Spinal cord (tissue), 9 donors: ENCODE measurements at regions not wholly inside any gene's neighbourhood (a gene's known extent, or its start where the extent isn't known, plus 50 kb on each side); places are given as distances from the start of the nearest gene placed in this dataset.

ENCODE experiments used
- DNase-seq, 6 donors: peaks; one replicate each; pipeline versions ENCODE4 v3.0.0 to v3.0.0-alpha.2; 2013 to 2015; ENCODE audit warnings: low spot score in 6 of 6, low read depth in 4 of 6
- H3K27ac ChIP-seq: one replicate; pipeline ENCODE4 v1.5.1; 2013; ENCODE audit warnings: low read depth, low read length, control low read depth
- H3K27me3 ChIP-seq: one replicate; pipeline ENCODE4 v1.6.1; 2013; ENCODE audit warnings: low read length; ENCODE audit not compliant: control insufficient read depth, insufficient read depth
- H3K36me3 ChIP-seq: one replicate; pipeline ENCODE4 v1.6.1; 2013; ENCODE audit warnings: low read length; ENCODE audit not compliant: control insufficient read depth, insufficient read depth
- H3K4me1 ChIP-seq: one replicate; pipeline ENCODE4 v1.6.1; 2013; ENCODE audit warnings: low read length; ENCODE audit not compliant: control insufficient read depth, insufficient read depth
- H3K4me3 ChIP-seq: one replicate; pipeline ENCODE4 v1.5.1; 2013; ENCODE audit warnings: low read depth, low read length, control low read depth
- H3K9me3 ChIP-seq: one replicate; pipeline ENCODE4 v1.6.1; 2013; ENCODE audit warnings: low read length; ENCODE audit not compliant: control insufficient read depth, insufficient read depth
- WGBS: methylation state at CpG from one replicate; pipeline ENCODE4 v1.1.5; 2013; ENCODE audit warnings: missing lambda C conversion rate; ENCODE audit not compliant: insufficient coverage; 5-methylcytosine and 5-hydroxymethylcytosine counted together
- donor health status: healthy.

DNA sequence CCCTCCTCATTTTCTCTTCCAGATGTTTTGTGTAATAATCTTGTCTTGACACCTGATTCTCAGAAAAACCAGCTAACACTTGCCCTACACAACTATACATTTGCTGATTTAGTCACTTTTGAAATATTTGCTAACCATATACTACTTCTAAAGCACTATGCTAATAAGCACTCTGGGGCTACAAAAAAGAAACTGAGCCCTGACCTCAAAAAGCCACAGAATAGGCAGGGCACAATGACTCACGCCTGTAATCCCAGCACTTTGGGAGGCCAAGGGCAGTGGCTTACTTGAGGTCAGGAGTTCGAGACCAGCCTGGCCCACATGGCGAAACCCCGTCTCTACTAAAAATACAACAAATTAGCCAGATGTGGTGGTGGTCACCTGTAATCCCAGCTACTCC is 266.0 kb downstream of the RAD51AP2 start:
- H3K4me1 ChIP-seq, result no peaks in the 10 kb centered on the region
- no peaks in the 10 kb centered on the region for H3K27me3 ChIP-seq
- DNase-seq, result no peak
- H3K36me3 ChIP-seq, result no peaks in the 10 kb centered on the region
- 95% methylated on average over 4 of the region's 4 CpGs for WGBS
- no peak overlapping the region for H3K27ac ChIP-seq
- no peaks in the 10 kb centered on the region for H3K9me3 ChIP-seq
- no peak overlapping the region for H3K4me3 ChIP-seq

DNA sequence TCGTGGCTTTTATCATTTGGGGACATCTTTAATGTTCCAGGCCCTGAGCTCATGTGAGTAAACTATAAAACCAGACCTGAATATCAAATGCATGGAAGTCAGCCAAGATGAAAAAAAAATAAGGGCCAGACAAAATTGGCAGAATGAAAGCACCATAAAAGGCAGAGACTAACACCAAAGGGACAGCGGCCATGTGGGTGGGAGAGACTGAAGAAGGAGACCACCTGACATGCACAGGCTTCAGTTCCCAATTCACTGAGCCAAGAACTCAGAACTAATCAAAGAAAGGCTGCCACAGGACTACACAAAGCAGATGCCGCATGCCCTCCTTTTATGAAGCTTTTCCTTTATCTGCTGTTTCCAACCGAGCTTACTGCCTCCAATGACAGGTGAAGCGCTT is 267.1 kb downstream of the RAD51AP2 start:
- Histone ChIP-seq H3K27ac (no peak overlapping the region), H3K27me3 (no peaks in the 10 kb centered on the region), H3K4me1 (no peaks in the 10 kb centered on the region), H3K4me3 (no peak overlapping the region), H3K9me3 (no peaks in the 10 kb centered on the region), H3K36me3 (no peaks in the 10 kb centered on the region)
- 53% methylated on average over 4 of the region's 5 CpGs for WGBS
- DNase-seq, result peak in 2 of 6 donors; percentile 27 to 52

DNA sequence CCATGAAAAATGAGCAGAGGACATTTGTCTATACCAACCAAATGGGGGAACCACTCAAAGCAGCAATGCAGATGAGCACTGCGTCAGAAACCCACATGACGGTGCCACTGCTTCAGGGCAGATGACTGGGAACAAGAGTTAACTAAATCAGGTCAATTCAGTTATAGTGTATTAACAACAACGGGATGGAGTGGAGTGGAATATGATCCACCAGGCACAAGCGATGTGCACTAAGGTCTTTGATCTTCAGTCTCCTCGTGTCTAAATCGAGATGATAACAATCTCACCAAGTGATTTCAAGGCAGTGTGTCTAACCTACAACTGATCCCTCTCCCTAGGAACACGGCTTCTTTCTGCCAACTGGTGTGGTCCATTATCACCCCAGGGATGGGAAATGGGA is 269.0 kb downstream of the RAD51AP2 start:
- 100% methylated on average over 4 of the region's 7 CpGs for WGBS
- H3K4me3 ChIP-seq, result no peak overlapping the region
- no peaks in the 10 kb centered on the region for H3K27me3 ChIP-seq
- H3K27ac ChIP-seq, result no peak overlapping the region
- H3K36me3 ChIP-seq, result no peaks in the 10 kb centered on the region
- H3K4me1 ChIP-seq, result no peaks in the 10 kb centered on the region
- no peak for DNase-seq
- no peaks in the 10 kb centered on the region for H3K9me3 ChIP-seq

DNA sequence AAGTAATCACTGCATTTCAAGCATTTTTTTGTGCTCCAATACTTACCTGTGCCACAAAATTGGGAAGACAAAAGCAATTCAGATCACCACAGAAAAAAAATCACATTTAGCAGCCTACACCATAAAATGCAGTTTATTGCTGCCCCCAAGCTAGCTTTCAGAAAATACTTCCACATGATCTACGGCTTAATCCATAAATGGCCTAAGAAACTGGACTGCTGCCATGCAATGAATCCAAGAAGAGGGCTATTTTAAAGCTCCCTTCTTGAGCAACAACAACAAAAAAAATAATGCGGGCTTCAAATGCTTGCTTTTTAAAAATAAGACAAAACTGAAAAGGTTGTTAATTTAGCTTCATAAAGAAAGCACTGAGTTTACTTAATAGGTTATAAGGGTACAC is 272.3 kb downstream of the RAD51AP2 start:
- H3K9me3 ChIP-seq, result no peaks in the 10 kb centered on the region
- WGBS, result no CpG with 5 or more reads among the region's 2 CpGs
- H3K36me3 ChIP-seq, result no peaks in the 10 kb centered on the region
- H3K27me3 ChIP-seq, result no peaks in the 10 kb centered on the region
- no peaks in the 10 kb centered on the region for H3K4me1 ChIP-seq
- peak in 3 of 6 donors; percentile 20 to 78 (median 40) for DNase-seq
- no peak overlapping the region for H3K4me3 ChIP-seq
- H3K27ac ChIP-seq, result no peak overlapping the region

DNA sequence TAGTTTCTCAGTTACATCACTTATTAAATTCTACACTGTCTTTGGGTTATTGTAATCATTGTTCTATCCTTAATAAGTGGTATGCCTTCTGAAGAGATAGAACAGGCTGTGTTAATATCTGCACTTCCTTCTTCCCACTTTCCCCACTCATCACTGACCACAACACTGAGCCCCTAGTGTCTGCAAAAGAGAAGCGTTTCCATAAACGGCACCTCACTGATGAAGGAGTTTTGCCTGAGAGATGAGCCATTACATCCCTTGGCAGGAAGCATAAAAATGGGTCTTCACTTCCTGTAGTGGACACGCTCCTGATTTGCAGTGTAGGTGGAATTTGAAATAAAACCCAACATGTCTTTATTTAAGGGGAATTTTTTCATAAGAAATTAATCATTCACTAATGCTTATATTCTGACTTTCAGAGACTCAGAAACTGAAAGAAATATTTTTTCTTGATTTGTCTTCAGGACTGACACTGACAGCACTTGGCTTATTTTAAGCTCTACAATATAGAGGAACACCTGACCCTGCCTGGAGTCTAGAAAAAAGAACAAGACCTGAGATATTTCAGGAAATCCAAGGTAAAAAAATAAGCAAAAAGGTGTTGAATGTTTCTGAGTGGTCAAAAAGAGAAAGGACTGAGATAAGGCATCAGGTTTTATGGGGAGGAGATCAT is 275.3 kb downstream of the RAD51AP2 start:
- no peaks in the 10 kb centered on the region for H3K36me3 ChIP-seq
- H3K4me3 ChIP-seq, result no peak overlapping the region
- no peaks in the 10 kb centered on the region for H3K9me3 ChIP-seq
- H3K27me3 ChIP-seq, result no peaks in the 10 kb centered on the region
- no peak for DNase-seq
- H3K27ac ChIP-seq, result no peak overlapping the region
- no peaks in the 10 kb centered on the region for H3K4me1 ChIP-seq
- WGBS, result no CpG with 5 or more reads among the region's 3 CpGs

DNA sequence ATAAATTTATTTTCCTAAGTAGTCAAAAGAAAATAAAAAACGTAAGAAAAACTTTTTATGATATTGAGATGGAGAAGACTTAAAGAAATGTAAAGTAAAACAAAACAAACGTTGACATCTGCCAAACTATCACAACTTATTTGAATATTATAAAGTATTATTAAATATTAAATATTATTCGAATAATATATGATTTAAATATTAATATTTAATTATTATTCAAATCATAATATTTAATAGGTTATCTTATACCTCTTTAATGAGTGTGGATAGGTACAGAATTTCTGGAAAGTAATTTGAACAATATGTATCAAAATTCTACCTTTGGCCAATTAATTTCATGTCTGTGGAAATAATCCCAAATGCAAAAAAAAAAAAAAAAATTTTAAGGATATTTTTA is 278.7 kb downstream of the RAD51AP2 start:
- no peaks in the 10 kb centered on the region for H3K36me3 ChIP-seq
- H3K4me1 ChIP-seq, result no peaks in the 10 kb centered on the region
- no peak overlapping the region for H3K4me3 ChIP-seq
- H3K27me3 ChIP-seq, result no peaks in the 10 kb centered on the region
- no peak for DNase-seq
- no peak overlapping the region for H3K27ac ChIP-seq
- no CpG with 5 or more reads among the region's 3 CpGs for WGBS
- no peaks in the 10 kb centered on the region for H3K9me3 ChIP-seq

DNA sequence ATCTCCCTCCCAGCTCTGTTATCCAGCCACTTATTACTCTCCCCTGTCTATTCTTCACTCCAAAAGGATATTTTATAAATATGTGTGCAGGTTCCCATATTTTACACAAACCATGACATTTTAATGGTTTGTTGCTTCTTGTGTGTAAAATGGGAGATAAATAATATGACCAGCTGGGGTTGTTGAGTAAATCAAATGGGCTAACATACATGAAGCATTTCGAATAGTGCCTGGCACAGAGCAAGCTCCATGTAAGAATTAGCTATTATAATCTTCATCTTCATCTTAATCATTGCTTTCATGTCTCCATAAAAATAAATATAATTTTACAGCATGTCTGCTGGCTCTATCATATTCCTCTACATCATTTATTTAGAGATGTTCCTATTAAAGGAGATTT is 283.1 kb downstream of the RAD51AP2 start:
- Histone ChIP-seq H3K4me1 (no peaks in the 10 kb centered on the region), H3K27ac (no peak overlapping the region), H3K4me3 (no peak overlapping the region), H3K9me3 (no peaks in the 10 kb centered on the region), H3K27me3 (no peaks in the 10 kb centered on the region), H3K36me3 (no peaks in the 10 kb centered on the region)
- DNase-seq, result no peak
- no CpG with 5 or more reads among the region's 1 CpG for WGBS

DNA sequence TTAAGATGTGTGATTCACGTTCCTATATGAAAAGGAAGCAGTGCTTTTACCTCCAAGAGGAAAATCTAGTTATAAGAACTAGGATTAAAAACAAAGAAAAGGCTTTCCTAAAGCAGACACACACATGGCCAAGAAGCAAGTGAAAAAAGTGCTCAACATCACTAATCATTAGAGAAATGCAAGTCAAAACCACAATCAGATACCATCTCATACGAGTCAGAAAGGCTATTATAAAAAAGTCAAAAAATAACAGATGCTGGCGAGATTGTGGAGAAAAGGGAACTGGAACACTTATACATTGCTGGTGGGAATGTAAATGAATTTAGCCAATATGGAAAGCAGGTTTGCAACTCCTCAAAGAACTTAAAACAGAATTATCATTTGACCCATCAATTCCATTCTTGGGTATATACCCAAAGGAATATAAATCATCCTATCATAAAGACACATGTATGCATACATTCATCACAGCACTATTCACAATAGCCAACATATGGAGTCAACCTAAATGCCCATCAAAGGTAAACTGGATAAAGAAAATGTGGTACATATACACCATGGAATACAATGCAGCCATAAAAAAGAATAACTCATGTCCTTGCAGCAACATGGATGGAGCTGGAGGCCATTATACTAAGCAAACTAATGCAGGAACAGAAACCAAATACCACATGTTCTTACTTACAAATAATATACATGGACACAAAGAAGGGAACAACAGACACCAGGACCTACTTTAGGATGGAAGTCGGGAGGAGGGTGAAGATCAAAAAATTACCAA is 285.3 kb downstream of the RAD51AP2 start:
- no peak overlapping the region for H3K27ac ChIP-seq
- no CpG with 5 or more reads among the region's 4 CpGs for WGBS
- H3K4me3 ChIP-seq, result no peak overlapping the region
- DNase-seq, result no peak
- no peaks in the 10 kb centered on the region for H3K4me1 ChIP-seq
- H3K9me3 ChIP-seq, result no peaks in the 10 kb centered on the region
- no peaks in the 10 kb centered on the region for H3K36me3 ChIP-seq
- H3K27me3 ChIP-seq, result no peaks in the 10 kb centered on the region

DNA sequence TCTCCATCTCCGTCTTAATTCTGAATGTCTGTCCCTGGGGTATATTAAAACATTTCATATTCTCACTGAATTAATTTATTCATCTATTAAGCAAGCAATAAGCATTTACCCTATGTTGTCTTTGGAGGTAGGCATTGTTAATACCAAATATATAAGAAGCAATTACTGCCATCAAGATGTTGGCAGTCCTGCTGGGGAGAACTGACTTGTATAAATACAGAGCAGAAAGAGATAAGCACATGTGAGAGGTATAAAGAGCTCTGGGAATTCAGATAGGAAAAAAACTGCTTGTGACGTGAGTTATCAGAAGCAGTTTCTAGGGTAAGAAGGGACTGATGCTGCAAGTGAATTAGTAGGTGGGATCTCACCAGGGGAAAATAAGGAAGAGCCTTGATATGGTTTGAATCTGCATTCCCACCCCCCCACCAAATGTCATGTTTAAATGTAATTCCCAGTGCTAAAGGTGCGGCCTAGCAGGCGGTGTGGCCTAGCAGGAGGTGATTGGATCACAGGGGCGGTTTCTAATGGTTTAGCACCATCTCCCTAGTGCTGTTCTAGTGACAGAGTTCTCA is 286.8 kb downstream of the RAD51AP2 start:
- no peaks in the 10 kb centered on the region for H3K36me3 ChIP-seq
- H3K27ac ChIP-seq, result no peak overlapping the region
- WGBS, result 62% methylated on average over 1 of the region's 5 CpGs
- no peaks in the 10 kb centered on the region for H3K27me3 ChIP-seq
- H3K4me3 ChIP-seq, result no peak overlapping the region
- no peaks in the 10 kb centered on the region for H3K4me1 ChIP-seq
- DNase-seq, result peak in 1 of 6 donors; percentile 65
- no peaks in the 10 kb centered on the region for H3K9me3 ChIP-seq

DNA sequence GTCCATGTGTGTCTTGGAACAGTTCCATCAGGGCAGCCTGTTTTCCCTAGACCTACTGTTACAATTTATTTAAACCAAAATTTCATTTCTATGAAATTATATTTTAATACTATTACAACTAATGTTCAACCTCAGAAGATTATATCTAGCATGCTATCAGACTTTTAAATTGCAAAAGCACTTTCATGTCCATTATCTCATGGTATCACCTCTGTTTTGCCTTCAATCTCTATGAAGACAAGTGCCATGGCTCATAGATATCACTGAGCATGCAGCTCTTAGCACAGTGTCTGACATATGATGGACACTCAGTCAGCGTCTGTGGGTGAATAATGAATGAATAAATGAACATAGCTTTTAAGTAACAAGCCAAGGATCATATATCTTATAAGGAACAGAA is 288.8 kb downstream of the RAD51AP2 start:
- DNase-seq, result no peak
- Histone ChIP-seq H3K27me3 (no peaks in the 10 kb centered on the region), H3K36me3 (no peaks in the 10 kb centered on the region), H3K4me3 (no peak overlapping the region), H3K4me1 (no peaks in the 10 kb centered on the region), H3K9me3 (no peaks in the 10 kb centered on the region), H3K27ac (no peak overlapping the region)
- WGBS, result no CpG with 5 or more reads among the region's 1 CpG
